ENCODE measurements at regions not wholly inside any gene's neighbourhood (a gene's known extent, or its start where the extent isn't known, plus 50 kb on each side); places are given as distances from the start of the nearest gene placed in this dataset.

DNA sequence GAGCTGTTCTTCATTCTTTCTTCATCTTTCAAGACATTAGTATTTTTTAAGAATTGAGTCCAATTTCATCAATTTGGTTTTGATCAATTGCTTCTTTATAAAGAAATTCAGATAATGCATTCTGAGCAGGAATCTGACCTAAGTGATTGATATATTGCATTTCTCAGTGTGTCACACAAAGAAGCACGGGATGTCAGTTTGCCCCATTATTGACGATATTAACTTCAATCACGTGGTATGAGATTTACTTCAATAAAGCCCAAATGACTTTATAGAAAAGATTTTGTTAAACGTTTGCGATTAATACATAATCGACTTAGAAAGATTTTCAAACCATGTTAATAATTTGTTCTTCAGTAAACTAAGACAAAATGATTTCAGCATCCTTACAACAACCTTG, 1254.2 kb downstream of the FSCB start:
- no peak for DNase-seq

DNA sequence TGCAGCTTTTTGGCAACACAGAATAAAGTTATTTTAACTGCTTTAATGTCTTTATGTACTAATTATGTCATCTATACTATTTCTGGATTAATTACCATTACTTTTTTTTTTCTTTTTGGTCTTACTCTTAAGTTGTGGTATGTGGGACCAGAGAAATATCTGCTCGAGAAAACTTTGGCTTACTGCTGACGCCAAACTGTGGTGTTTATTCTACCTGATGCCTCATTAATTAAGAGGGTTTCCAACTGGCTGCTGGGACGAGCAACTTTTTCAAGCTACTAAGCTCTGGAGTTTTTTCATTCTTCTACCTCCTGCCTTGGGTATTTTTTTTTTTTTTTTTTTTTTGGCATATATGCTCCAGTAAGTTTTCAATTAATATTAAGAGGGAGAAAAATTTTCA, 1257.5 kb downstream of the FSCB start:
- no peak for DNase-seq

DNA sequence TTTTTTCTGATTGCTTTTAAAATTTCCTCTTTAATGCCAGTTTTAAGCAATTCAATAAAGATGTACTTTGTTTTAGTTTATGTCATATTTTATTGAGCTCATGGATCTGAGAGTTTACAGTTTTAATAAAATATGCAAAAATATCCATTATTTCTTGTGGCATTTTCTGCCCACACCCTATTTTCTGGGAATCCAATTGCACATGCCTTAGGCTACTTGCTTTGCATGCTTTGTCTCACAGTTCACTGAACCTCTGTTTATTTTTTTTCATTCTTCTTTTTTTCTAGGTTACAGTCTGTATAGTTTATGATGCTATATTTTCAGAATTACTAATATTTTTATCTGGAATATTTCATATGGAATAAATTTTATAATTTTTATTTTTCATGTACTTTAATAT, 1258.0 kb downstream of the FSCB start:
- no peak for DNase-seq

DNA sequence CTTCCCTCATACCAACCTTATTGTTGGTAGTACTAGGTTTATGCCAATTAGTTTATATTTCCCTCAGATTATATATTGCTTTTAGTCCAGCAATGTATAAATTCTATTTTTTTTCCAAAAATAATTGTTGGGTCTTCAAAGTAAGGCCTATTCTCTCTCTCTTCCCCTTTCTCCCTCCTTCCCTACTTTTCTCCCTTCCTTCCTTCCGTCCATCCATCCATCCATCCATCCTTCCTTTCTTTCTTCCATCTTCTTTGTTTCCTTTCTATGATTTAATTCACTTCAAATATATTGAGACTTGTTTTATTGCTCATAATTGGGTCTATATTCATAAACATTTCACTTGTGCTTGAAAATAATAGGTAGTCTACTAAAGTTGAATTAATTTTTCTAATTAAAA, 1259.2 kb downstream of the FSCB start:
- DNase-seq, result no peak

DNA sequence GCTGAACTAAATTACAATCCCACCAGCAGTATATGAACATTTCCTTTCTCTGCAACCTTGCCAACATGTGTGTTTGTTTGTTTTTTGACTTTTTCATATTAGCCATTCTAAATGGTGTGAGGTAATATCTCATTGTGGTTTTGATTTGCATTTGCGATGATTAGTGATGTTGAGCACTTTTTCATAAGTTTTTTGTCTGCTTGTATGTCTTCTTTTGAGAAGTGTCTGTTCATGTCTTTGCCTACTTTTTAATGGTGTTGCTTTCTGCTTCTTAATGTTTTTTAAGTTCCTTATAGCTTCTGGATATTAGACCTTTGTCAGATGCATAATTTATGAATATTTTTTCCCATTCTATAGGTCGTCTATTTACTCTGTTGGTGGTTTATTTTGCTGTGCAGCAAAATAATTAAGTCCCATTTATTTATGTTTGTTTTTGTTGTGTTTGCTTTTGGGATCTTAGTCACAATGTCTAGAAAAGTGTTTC, 1262.9 kb downstream of the FSCB start:
- DNase-seq, result no peak

DNA sequence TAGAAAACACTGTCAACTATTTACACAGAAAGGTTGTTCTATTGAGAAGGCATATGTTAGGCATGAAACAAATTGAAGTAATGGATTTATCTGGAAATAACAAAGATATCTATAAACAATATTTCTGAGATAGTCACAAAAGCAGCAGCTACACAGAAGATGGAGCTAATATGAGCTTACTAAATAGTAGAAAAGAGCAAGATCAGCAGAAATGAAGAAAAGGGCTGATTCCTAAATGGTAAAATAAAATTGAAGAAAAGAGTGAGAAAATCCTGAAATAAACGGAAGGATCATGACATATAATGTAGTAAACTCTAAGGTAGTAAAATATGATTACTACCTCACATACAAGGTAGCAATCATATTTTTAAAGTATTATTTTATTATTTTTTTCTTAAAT, 1263.9 kb downstream of the FSCB start:
- DNase-seq, result no peak

DNA sequence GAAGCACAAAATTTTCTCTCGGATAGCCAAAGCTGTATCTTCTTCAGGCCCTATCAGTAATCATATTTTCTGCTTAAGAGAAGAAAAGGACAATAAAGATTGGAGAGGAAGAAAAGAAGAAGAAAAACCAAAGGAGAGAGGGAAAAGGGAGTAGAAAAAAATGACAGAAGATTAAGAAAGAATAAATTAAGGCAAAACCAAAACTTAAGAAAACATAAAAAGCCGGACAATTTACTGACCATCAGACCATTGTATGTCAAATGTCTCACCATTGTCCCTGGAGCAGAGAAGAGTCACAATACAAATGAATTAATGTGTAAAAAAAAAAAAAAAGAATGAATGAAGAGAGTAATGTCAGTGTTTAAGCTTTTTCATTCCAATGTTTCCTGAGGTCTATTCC, 1274.8 kb downstream of the FSCB start:
- DNase-seq, result no peak

DNA sequence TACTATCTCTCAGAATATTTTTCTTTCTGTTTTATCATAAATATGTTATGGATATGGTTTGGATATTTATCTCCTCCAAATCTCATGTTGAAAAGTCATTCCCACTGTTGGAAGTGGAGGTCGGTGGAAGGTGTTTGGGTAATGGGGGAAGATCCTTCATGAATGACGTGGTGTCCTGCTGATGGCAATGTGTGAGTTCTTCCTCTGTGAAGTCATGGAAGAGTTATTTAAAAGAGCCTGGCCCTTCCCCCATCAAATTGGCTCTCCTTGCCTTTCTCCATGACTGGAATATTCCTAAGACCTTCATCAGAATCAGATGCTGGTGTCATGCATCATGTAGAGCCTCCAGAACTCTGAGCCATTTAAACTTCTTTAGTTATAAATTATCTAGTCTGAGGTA, 1291.6 kb downstream of the FSCB start:
- DNase-seq, result no peak

DNA sequence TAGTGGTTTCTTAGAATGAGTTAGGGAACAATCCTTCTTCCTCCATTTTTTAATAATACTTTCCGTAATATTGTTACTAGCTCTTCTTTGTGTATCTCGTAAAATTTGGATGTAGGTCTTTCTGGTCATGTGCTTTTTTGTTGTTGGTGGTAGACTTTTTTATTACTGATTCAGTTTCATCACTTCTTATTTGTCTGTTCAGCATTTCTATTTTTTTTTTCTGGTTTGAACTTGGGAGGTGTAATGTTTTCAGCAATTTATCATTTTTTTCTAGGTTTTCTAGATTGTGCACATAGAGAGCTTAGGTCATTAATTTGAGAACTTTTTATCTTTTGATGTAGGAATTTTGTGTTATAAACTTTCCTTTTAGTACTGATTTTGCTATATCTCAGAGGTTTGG, 1299.9 kb downstream of the FSCB start:
- no peak for DNase-seq

DNA sequence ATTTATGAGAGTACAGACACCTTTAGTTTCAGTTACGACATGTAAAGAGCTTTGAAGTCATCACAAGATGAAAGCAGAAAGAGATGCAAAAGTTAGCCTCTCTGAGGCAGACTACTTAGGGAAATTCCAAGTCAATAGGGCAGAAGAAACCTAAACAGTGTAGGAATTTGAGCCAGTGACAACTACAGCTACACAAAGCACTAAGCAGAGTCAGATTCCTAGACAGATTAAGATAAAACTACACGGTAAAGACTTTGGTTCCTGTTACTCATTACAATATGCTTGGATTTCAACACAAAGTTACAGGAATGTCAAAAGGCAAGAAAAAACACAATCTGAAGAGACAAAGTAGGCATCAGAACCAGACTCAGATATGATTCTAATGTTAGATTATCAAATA, 1302.3 kb downstream of the FSCB start:
- no peak for DNase-seq

DNA sequence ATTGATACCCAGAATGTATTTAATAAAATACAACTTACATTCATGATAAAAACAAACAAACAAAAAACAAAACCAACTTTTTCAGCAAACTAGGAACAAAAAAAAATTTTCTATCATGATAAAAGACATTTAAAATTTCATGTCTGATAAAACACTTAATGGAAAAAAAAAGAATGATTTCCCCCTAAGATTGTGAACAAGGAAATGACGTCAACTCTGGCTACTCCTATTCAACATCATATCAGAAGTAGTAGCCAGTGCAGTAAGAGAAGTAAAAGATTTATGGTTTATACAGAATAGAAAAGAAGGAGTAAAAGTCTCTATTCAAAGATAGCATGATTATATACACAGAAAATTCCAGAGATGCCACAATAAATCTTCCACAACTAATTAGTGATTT, 1306.6 kb downstream of the FSCB start:
- no peak for DNase-seq

DNA sequence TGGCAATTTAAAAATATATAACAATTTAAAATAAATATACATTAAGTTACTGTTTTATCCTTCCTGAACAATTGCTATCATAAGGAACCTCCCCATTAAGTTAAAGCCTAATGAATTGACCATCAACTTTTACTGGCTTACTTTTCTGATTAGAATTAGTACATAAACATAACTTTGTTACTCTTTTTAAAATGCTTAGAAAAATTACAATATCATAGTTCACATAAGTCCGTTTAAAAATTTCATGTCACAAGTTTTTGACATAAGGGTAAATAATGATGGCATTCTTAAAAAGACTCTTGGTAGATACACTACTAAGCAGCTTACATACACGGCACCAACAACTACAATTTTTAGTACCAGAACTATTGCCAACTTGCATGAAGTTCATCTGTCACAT, 1308.6 kb downstream of the FSCB start:
- no peak for DNase-seq

DNA sequence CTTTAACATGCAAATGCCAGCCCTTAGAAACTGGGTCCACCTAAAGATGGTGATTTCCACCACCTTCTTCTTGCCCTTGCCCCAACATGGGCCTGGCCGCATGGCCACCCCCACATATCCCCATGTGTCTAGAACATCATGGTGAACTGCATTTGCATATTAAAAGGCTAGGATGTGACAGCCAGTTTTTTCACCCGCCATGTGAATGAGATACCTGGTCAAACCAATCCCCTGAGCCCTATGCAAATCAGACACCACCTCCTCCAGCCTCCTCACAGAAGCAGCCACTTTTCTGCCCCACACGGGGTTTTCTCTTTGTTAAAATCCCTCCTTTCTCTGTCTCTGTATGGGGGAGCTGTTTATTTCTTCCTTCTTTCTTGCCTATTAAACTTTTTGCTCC, 1322.5 kb downstream of the FSCB start:
- no peak for DNase-seq

DNA sequence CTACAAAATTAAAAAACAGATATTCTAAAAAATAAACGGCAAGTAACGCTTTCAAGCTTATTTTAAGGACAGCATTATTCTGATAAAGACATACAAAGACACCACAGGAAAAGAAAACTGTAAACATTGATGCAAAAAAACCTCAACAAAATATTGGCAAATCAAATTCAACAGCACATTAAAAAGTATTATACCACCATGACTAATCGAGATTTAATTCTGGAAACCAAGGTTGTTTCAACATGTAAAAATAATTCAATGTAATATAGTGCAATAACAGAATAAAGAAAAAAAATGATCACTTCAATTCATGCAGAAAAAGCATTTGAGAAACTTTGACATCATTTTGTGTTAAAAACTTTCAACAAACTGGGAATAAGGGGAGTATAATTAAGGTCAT, 1323.2 kb downstream of the FSCB start:
- no peak for DNase-seq

DNA sequence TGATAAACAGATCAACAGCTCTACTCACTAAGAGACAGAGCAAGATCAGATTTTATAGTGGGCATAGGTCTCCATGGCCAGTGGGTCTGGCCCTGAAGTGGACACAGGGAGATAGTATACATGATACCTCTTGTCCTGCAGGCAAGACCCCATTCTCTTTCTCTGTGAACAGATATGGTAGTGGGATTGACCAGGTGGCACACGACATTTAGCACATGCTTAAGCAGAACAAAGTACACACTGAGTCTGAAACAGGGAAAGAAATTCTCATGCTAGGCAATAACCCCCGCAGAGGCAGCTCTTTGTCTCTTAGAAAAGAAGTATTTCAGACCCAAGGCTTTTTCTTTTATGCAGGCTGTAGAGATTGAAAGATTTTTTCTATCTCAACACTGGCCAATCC, 1331.2 kb downstream of the FSCB start:
- no peak for DNase-seq

DNA sequence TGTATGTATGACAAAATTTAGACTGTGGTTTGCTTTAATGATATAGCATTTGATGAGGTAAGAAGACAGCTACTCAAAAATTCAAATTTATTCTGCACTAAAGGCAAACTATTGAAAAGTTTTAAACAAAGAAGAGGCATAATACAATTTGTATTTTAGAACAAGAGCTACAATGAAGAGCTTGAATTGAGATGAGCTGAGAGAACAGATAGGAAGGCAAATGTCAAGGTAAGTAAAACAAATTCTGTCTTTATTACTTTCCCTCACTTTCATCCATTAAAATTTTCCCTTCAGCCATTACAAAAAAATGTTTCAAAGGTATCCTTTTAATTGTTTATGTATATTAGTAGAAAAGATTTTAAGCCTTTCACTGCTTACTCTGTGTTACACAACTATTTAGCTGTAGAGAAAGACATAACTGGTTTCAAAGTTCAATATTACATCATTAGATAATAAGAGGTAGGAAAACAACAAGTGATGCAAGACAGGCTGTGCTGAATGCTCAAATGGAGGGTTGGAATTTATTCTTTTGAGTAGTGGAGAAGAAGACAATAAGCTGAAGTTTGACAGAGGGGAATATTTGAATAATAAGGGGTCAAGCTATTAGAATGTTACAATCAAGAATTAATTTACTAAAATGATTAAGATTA, 1334.1 kb downstream of the FSCB start:
- no peak for DNase-seq

DNA sequence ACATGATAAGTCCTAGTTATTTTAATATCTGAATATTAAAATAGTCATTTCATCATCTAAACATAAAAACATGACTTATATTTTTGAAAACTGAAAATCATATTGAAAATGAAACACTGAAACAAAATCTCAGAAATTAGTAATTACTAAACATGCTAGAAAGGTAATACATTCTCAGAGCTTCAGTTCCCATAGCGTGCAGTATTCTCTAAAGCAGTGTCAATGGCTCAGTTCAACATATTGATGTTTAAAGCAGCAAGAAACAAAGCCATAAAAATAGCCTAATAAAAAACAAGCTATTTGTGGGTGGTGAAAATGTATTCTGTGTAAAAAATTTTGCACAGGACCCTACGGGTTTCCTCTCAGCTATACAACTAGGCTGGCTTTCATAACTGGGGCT, 1337.4 kb downstream of the FSCB start:
- no peak for DNase-seq

DNA sequence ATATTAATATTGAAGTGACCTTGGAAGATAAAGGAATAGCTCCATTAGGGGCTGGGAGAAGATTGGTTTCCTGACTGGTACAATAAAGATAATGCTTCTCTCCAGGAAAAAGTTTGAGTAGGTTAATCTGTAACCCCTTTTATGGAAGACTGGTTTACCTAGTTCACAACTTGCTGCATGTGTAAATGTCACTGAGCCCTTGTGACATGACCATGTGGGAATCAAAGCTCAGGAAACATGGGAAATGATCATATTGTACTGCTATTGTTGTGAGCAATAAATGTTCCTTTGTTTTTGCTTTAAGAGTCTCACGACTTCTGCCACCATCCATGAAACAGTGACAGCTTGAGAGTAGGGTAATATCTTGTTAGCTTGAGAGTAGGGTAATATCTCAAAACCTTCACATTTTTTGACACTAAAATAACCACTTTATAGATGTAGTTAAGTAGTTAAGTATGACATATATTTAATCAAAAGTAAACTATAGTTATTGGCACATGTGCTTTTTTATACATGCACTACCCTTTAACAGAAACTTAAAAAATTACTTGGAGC, 1338.6 kb downstream of the FSCB start:
- no peak for DNase-seq

DNA sequence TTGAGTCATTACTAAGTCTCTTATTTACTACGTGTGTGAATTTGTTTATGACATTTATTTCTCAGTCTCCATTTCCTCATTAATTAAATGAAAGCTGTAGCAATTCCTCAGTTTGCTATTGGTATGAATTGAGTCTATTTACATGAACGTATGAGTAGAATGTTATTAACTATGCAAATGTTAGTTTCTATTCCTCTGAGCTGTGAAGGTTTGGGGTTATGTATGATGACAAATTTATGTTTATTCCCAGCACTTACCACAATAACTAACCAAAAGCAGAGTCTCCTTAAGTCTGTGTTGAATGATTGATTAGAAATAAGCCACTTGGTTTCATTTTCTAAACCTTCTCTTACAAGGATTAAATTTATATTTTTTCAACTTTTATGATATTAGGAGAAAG, 1340.9 kb downstream of the FSCB start:
- DNase-seq, result no peak

DNA sequence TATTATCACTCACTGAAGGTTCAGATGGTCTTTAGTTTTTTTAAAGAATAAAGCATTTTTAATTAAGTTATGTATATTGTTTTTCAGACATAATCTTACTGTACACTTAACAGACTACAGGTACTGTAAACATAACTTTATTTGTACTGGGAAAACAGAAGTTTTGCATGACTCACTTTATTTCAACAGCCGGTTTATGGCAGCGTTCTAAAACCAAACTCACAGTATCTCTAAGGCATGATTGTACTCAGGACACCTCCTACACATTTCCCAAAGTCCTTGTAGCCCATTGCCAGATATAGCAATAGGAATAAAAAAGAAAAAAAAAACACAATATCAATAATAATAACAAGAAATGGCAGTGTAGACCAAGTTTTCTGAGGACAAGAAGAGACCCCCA, 1341.4 kb downstream of the FSCB start:
- no peak for DNase-seq

DNA sequence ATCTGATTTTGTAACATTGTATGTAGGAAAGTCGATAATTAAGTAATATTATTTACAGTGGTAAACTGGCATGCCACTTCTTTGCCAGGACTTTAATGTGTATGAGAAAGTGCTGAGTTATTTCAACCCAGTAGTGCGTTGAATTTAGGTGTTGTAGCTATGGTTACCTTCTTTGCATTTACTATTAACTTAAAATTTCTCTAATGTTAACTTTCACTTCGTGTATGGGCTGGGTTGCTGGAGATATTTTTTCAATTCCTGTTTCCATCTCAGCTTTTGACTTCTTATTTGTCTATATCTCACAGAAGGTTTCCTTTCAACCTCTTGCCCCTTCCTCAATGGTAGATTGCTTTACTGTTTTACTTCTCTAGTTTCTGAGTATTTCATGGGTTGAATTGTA, 1345.6 kb downstream of the FSCB start:
- DNase-seq, result no peak

DNA sequence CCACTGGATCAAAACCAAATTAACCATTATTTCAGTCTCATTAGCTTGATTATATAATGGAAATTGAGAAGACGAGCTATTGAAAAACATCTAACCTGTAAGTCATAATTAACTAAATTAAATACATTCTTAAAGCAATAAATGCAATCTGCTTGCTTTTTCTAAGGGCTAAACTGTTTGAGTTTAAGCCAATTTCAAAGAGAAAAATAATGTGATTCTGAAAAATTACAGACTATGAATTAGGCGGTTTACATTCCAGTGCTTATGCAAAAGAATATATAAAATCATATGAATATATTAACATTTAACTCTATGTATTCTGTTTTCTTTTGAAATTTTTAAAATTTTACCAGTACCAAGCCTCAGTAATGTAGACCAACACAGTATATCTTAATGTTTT, 1349.4 kb downstream of the FSCB start:
- no peak for DNase-seq

DNA sequence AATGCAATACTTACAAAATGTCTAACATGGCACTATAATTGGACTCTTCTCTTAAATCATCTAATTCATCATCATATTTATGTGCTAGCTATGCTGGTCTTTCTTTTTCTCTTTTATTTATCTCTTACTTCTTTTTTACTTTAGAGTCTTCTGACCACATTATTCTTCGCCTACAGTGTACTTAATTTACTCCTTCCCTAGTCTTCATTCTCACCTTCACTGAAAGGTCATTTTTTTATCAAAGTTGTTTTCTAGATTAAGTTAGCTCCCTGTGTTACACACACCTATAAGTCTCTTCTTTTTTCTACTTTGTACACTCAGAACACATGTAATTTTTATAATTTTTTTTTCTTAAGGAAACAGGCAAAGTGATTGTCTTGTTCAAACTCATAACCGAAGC, 1351.2 kb downstream of the FSCB start:
- no peak for DNase-seq

DNA sequence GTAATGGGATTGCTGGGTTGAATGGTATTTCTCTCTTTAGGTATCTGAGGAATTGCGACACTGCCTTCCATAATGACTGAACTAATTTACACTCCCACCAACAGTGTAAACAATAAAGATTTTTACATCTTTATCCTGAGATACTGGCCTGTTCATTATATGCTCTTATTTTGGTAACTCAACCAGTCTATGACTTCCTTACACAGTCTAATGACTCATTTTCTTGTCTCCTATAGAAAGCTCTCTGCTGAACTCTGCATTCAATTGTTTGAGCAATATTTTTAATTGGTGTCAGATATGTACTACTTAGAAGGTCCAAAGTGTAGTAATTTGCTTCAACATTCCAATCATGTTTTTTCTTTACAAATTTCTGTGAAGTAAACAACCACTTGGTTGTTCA, 1351.8 kb downstream of the FSCB start:
- DNase-seq, result no peak

DNA sequence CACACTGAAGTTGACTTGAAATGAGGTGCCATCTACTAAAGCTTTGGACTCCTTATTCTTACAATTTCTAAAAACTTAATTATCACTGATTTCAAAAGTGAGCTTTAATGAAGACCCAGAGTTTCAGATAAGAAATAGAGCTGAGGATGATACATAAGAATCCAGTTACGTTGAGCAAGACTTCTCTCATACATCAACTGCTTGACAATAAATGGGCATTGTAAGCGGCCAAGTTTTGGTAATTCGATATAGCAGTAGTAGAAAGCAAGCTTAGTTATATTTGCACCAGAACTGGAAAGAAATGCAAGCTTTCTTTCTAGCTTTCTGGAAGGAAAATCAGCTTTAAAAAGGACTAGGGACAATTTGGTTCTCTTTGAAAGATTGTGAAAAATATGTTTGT, 1359.6 kb downstream of the FSCB start:
- no peak for DNase-seq

DNA sequence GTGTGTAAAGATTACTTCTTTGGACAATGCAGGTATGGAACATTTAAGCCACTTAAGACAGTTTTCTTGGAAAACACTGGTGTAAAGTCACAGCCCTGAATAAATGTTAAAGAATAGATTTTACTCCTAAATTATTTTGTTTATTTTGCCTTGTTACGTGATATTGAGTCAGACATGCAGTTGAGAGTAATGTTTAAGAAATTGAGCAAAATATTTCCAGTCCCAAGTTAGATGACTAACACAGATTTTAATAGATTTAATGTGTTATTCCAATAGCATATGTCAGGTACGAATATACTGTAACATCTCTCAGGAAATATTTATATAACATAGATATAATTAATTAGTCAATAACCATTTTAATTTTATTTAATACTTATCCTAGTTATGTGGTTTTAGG, 1361.7 kb downstream of the FSCB start:
- no peak for DNase-seq
